ENCODE measurements at regions not wholly inside any gene's neighbourhood (a gene's known extent, or its start where the extent isn't known, plus 50 kb on each side); places are given as distances from the start of the nearest gene placed in this dataset.

DNA sequence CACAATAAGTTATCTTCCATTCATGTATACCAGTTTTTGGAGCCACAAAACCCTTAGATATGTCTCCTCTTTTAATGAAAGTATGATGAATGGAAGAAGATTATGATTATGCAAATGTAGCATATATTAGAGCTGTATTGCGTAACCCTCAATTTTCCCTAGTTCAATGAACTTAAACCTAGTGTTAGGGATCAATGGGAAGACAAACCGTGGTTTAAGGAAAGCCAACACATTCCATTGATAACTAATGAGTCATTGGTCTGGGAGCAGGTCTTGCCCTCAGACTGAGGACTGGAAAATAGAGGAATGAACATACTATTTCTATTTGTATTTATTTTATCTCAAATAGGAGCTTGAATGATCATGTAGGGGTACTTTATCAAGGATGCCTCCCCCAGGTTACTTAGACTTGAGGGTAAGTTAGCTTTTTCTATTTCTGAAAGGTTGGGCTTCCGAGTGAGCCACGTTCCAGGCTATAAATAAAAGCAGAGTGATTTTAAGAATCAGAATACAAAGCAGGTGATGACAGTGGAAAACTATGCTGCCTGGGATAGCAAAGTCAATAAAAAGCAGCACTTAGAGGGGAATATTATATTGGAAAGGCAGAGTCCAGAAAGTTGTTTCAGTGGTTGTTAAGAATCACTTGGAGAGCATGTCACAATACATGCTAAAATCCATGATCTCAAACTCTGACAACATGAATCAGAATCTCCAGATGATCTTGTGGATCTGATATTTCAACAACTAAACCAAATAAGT, 356.0 kb downstream of the ADAM29 start:
- TF ChIP-seq CTCF (conservative IDR thresholded peaks at IDR 0.05) (no peak), ZFX (IDR thresholded peaks at IDR 0.05) (no peak)
- no peak overlapping the region for H3K27ac ChIP-seq

DNA sequence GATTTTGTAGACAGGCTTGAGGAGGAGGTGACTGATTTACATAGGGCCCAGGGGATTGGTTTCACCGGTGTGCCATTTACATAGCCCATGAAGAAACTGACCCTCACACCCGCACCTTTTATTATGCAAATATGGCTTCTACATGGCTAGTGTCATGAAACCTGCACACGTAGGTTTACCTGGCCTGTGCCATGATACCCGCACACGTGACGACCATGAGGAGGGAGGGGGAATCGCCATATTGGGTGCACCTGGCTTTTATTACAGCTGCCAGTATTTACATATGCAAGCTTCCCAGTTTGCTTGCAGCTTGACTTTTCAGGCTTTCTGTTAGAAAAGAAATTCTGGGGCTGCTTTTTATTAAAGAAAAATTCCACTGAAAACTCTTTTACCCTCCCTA, 359.7 kb downstream of the ADAM29 start:
- H3K27ac ChIP-seq, result no peak overlapping the region
- no peak for TF ChIP-seq CTCF (conservative IDR thresholded peaks at IDR 0.05)

DNA sequence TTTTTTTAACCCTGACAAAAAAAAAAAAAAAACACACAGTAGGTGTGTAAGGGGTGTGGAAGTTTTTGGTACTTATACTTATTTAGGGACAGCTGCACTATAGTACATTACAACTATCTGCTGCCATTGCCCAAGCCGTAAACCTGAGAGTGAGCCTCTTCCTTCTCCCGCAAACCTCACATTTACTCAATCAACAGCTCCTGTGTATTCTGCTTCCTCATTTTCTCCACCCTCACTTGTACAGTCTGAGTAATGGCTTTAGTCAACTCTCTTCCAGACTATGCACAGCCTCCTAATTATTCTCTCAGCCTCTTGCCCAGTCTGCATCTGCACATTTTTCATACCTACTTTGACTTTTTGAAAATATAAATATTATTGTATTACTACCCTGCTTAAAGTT, 362.0 kb downstream of the ADAM29 start:
- no peak for TF ChIP-seq CTCF (conservative IDR thresholded peaks at IDR 0.05)
- no peak for TF ChIP-seq ZFX (IDR thresholded peaks at IDR 0.05)
- H3K27ac ChIP-seq, result no peak overlapping the region

GRCh38 chr4:175281894-175282293, 363.7 kb downstream of the ADAM29 start:
- no peak overlapping the region for H3K27ac ChIP-seq

GRCh38 chr4:175282407-175282806, 364.2 kb downstream of the ADAM29 start:
- H3K27ac ChIP-seq, result no peak overlapping the region
- no peak for TF ChIP-seq CTCF (conservative IDR thresholded peaks at IDR 0.05)
- TF ChIP-seq ZFX (IDR thresholded peaks at IDR 0.05), result no peak

More at GRCh38 chr4:175281894-175282293, 363.7 kb downstream of the ADAM29 start:
- TF ChIP-seq ZFX (IDR thresholded peaks at IDR 0.05), result no peak

DNA sequence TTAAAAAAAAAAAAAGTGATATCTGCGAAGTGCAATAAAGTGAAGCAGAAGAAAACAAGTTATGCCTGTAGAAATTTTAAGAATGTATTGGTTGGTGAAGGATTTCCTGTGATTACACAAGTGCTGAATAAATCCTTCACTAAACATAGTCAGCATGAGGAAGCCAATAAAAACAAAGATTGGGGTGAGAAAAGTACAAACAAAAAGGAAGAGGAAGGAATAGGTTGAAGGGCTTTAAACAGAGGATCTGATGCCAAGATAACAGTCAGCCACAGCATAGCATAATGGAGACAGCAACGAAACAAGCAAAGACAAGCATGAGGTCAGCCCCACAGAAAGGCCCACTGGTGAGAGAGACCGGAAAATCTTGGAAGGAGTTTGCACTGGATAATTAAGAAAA, 372.2 kb downstream of the ADAM29 start:
- H3K27ac ChIP-seq, result no peak overlapping the region
- TF ChIP-seq ZFX (IDR thresholded peaks at IDR 0.05) (no peak), CTCF (conservative IDR thresholded peaks at IDR 0.05) (no peak)

- TF ChIP-seq ZFX (IDR thresholded peaks at IDR 0.05), result no peak
- no peak for TF ChIP-seq CTCF (conservative IDR thresholded peaks at IDR 0.05)
- no peak overlapping the region for H3K27ac ChIP-seq
Observed at GRCh38 chr4:175297965-175298565, 379.9 kb downstream of the ADAM29 start.

GRCh38 chr4:175306436-175306835, 388.3 kb downstream of the ADAM29 start:
- no peak overlapping the region for H3K27ac ChIP-seq

More at GRCh38 chr4:175306436-175306835, 388.3 kb downstream of the ADAM29 start:
- no peak for TF ChIP-seq ZFX (IDR thresholded peaks at IDR 0.05)
- TF ChIP-seq CTCF (conservative IDR thresholded peaks at IDR 0.05), result no peak
